ENCODE measurements at regions not wholly inside any gene's neighbourhood (a gene's known extent, or its start where the extent isn't known, plus 50 kb on each side); places are given as distances from the start of the nearest gene placed in this dataset.
"Not testable (repeated sequence)": the region's sequence is repeated elsewhere in the genome, so short reads cannot be mapped to it uniquely, and the experiment has no call there.

GRCh38 chr7:76763977-76764376 lies 136.9 kb upstream of the POMZP3 start:
- H3K27me3 Mint-ChIP-seq; H3K4me3 Mint-ChIP-seq; intact Hi-C loops (cut with micrococcal nuclease); H3K36me3 Mint-ChIP-seq (ENCODE audit: low read depth); H3K4me1 Mint-ChIP-seq (ENCODE audit: low read depth); H3K27ac Mint-ChIP-seq: not testable (repeated sequence)
- H3K9me3 Mint-ChIP-seq, result peaks cover 29% of the 10 kb centered on the region

- H3K4me3 Mint-ChIP-seq; H3K4me1 Mint-ChIP-seq (ENCODE audit: low read depth); intact Hi-C loops (cut with micrococcal nuclease); H3K27ac Mint-ChIP-seq; H3K27me3 Mint-ChIP-seq; H3K36me3 Mint-ChIP-seq (ENCODE audit: low read depth): not testable (repeated sequence)
- H3K9me3 Mint-ChIP-seq, result peaks cover 11% of the 10 kb centered on the region
These were observed 133.6 kb upstream of the POMZP3 start for GRCh38 chr7:76760546-76761220.

- H3K9me3 Mint-ChIP-seq; H3K4me3 Mint-ChIP-seq; H3K27me3 Mint-ChIP-seq; intact Hi-C loops (cut with micrococcal nuclease); H3K4me1 Mint-ChIP-seq (ENCODE audit: low read depth); H3K36me3 Mint-ChIP-seq (ENCODE audit: low read depth); H3K27ac Mint-ChIP-seq: not testable (repeated sequence)
These were observed 112.5 kb upstream of the POMZP3 start for GRCh38 chr7:76739538-76739937.

GRCh38 chr7:76736724-76737123 lies 109.6 kb upstream of the POMZP3 start:
- H3K36me3 Mint-ChIP-seq (ENCODE audit: low read depth); H3K9me3 Mint-ChIP-seq; H3K4me1 Mint-ChIP-seq (ENCODE audit: low read depth); H3K27me3 Mint-ChIP-seq; intact Hi-C loops (cut with micrococcal nuclease); H3K27ac Mint-ChIP-seq; H3K4me3 Mint-ChIP-seq: not testable (repeated sequence)

- H3K4me3 Mint-ChIP-seq; intact Hi-C loops (cut with micrococcal nuclease); H3K4me1 Mint-ChIP-seq (ENCODE audit: low read depth); H3K9me3 Mint-ChIP-seq; H3K27me3 Mint-ChIP-seq; H3K36me3 Mint-ChIP-seq (ENCODE audit: low read depth); H3K27ac Mint-ChIP-seq: not testable (repeated sequence)
These were observed 109.0 kb upstream of the POMZP3 start for GRCh38 chr7:76736091-76736490.

- H3K27me3 Mint-ChIP-seq; H3K27ac Mint-ChIP-seq; intact Hi-C loops (cut with micrococcal nuclease); H3K9me3 Mint-ChIP-seq; H3K4me1 Mint-ChIP-seq (ENCODE audit: low read depth); H3K36me3 Mint-ChIP-seq (ENCODE audit: low read depth); H3K4me3 Mint-ChIP-seq: not testable (repeated sequence)
These were observed 108.6 kb upstream of the POMZP3 start for GRCh38 chr7:76735668-76736067.

- H3K4me1 Mint-ChIP-seq (ENCODE audit: low read depth); intact Hi-C loops (cut with micrococcal nuclease); H3K9me3 Mint-ChIP-seq; H3K27ac Mint-ChIP-seq; H3K27me3 Mint-ChIP-seq; H3K4me3 Mint-ChIP-seq; H3K36me3 Mint-ChIP-seq (ENCODE audit: low read depth): not testable (repeated sequence)
These were observed 101.5 kb upstream of the POMZP3 start for GRCh38 chr7:76728571-76728974.

GRCh38 chr7:76723928-76724327 lies 96.8 kb upstream of the POMZP3 start:
- H3K4me3 Mint-ChIP-seq; intact Hi-C loops (cut with micrococcal nuclease); H3K27ac Mint-ChIP-seq; H3K36me3 Mint-ChIP-seq (ENCODE audit: low read depth); H3K4me1 Mint-ChIP-seq (ENCODE audit: low read depth); H3K9me3 Mint-ChIP-seq; H3K27me3 Mint-ChIP-seq: not testable (repeated sequence)

GRCh38 chr7:76716551-76716950 lies 89.5 kb upstream of the POMZP3 start:
- H3K4me3 Mint-ChIP-seq; H3K27ac Mint-ChIP-seq; intact Hi-C loops (cut with micrococcal nuclease); H3K36me3 Mint-ChIP-seq (ENCODE audit: low read depth); H3K4me1 Mint-ChIP-seq (ENCODE audit: low read depth); H3K27me3 Mint-ChIP-seq: not testable (repeated sequence)
- peaks cover 16% of the 10 kb centered on the region for H3K9me3 Mint-ChIP-seq

GRCh38 chr7:76712926-76713325 lies 85.8 kb upstream of the POMZP3 start:
- H3K27me3 Mint-ChIP-seq; H3K4me3 Mint-ChIP-seq; intact Hi-C loops (cut with micrococcal nuclease); H3K4me1 Mint-ChIP-seq (ENCODE audit: low read depth); H3K27ac Mint-ChIP-seq; H3K36me3 Mint-ChIP-seq (ENCODE audit: low read depth): not testable (repeated sequence)
- peaks cover 16% of the 10 kb centered on the region for H3K9me3 Mint-ChIP-seq

GRCh38 chr7:76711648-76712047 lies 84.6 kb upstream of the POMZP3 start:
- H3K9me3 Mint-ChIP-seq; H3K27me3 Mint-ChIP-seq; H3K4me3 Mint-ChIP-seq; H3K4me1 Mint-ChIP-seq (ENCODE audit: low read depth); H3K27ac Mint-ChIP-seq; H3K36me3 Mint-ChIP-seq (ENCODE audit: low read depth); intact Hi-C loops (cut with micrococcal nuclease): not testable (repeated sequence)

GRCh38 chr7:76709703-76710102 lies 82.6 kb upstream of the POMZP3 start:
- intact Hi-C loops (cut with micrococcal nuclease); H3K4me1 Mint-ChIP-seq (ENCODE audit: low read depth); H3K9me3 Mint-ChIP-seq; H3K27ac Mint-ChIP-seq; H3K27me3 Mint-ChIP-seq; H3K36me3 Mint-ChIP-seq (ENCODE audit: low read depth); H3K4me3 Mint-ChIP-seq: not testable (repeated sequence)

- intact Hi-C loops (cut with micrococcal nuclease); H3K4me1 Mint-ChIP-seq (ENCODE audit: low read depth); H3K9me3 Mint-ChIP-seq: not testable (repeated sequence)
These were observed 81.4 kb upstream of the POMZP3 start for GRCh38 chr7:76708446-76708845.

GRCh38 chr7:76703815-76704214 lies 76.7 kb upstream of the POMZP3 start:
- H3K27me3 Mint-ChIP-seq; H3K36me3 Mint-ChIP-seq (ENCODE audit: low read depth); H3K4me1 Mint-ChIP-seq (ENCODE audit: low read depth); intact Hi-C loops (cut with micrococcal nuclease); H3K27ac Mint-ChIP-seq; H3K4me3 Mint-ChIP-seq; H3K9me3 Mint-ChIP-seq: not testable (repeated sequence)

More at GRCh38 chr7:76708446-76708845, 81.4 kb upstream of the POMZP3 start:
- not testable (repeated sequence) for H3K36me3 Mint-ChIP-seq (ENCODE audit: low read depth); H3K4me3 Mint-ChIP-seq; H3K27ac Mint-ChIP-seq; H3K27me3 Mint-ChIP-seq

- H3K4me1 Mint-ChIP-seq (ENCODE audit: low read depth), result peaks cover 12% of the 10 kb centered on the region
- intact Hi-C loops (cut with micrococcal nuclease); H3K9me3 Mint-ChIP-seq; H3K27me3 Mint-ChIP-seq; H3K4me3 Mint-ChIP-seq; H3K27ac Mint-ChIP-seq; H3K36me3 Mint-ChIP-seq (ENCODE audit: low read depth): not testable (repeated sequence)
These were observed 59.2 kb upstream of the POMZP3 start for GRCh38 chr7:76686277-76686676.

Measured in dendritic cell treated with granulocyte-macrophage colony-stimulating factor and Interleukin-4, amounts not matched to agents 40 ng/mL and 50 ng/mL, for 4 days (primary cell).